AG04449 (cell line): ENCODE measurements at regions not wholly inside any gene's neighbourhood (a gene's known extent, or its start where the extent isn't known, plus 50 kb on each side); places are given as distances from the start of the nearest gene placed in this dataset.

Experiments
- CTCF ChIA-PET: fragments of 350-600 bp; formaldehyde crosslinking; extraction: SDS; loops from one replicate; lab custom pipeline; 2021; ENCODE audit warnings: antibody characterized with exemption; lab: Yijun Ruan, JAX
- POLR2A ChIA-PET: fragments of 400-600, 350-600 bp; formaldehyde crosslinking; extraction: SDS; loops from one replicate; lab custom pipeline; 2020; ENCODE audit warnings: antibody characterized with exemption, inconsistent platforms; lab: Yijun Ruan, JAX
- DNase-seq: peaks from one replicate; pipeline ENCODE4 v3.0.0-alpha.2; 2010; ENCODE audit warnings: low read depth, low spot score
- H3K4me3 ChIP-seq: 2 replicates; pipeline ENCODE4 v1.5.1; 2011; ENCODE audit warnings: low read depth, mild to moderate bottlenecking, control low read depth, low read length
- CTCF ChIP-seq: IDR thresholded peaks from one replicate; pipeline ENCODE4 v1.5.1; 2011; ENCODE audit warnings: mild to moderate bottlenecking, moderate library complexity, low read length, control low read depth, inconsistent platforms; ENCODE audit not compliant: insufficient read depth; ENCODE audit errors: missing control alignments

DNA sequence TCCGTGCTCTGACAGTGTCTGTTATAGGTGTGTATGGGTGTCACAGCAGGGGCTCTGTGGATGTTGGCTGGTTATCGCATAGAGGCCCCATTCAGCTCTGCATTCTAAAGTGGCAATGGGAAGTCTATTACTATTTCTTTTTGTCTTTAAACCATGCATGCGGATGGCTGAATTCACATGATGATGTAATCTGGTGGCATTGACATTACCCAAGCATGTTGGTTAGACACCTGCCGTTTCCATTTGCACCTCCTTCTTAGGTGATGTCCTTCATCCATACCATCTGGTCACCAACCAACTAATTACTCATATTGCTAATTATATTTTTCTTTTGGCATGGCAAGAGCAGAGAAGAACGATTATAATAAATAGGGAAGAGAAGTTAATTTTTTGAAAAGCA is 270.8 kb upstream of the RGS6 start:
- DNase-seq: no peak
- POLR2A ChIA-PET: no interaction called here
- H3K4me3 ChIP-seq: no peak overlapping the region
- CTCF ChIA-PET: interaction anchor here (1.2 kb wide), 1 partner anchor 495 kb away, joined by 3 read pairs; no protein-coding TSS in a partner anchor
- TF ChIP-seq CTCF: no peak

DNA sequence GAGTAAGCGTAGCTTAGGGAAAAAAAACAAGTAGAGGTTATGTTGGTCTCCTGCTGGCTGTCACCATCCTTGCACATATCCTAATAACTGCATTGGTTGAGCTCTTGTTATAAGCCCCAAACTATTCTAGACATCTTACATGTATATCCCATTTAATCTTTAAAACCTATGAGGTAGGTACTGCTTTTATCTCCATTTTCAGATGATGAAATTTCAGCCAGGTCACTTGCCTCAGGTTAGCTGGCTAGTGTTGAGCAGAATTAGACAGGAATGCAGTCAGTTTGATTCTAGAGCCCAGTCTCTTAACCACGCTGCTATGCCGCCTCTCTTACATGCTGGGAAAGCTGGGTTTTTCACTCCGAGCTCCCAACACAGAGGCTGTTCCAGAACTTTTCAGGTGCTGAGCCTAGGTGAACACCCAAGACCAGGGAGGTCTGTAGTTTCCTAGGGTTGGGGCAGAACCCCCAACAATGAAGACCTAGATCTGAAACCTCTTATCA is 269.9 kb upstream of the RGS6 start:
- no peak for DNase-seq
- ChIA-PET CTCF (interaction anchor here (0.7 to 1.2 kb wide), 2 partner anchors 91 to 496 kb away, joined by 3 read pairs; no protein-coding TSS in a partner anchor), POLR2A (no interaction called here)
- no peak for TF ChIP-seq CTCF
- H3K4me3 ChIP-seq: no peak overlapping the region

GRCh38 chr14:71665157-71665556 is 267.1 kb upstream of the RGS6 start:
- peak; percentile 80 for DNase-seq
- POLR2A ChIA-PET: interaction anchor here (0.6 to 0.7 kb wide), 2 partner anchors 114 to 167 kb away, joined by 3 read pairs; no protein-coding TSS in a partner anchor
- TF ChIP-seq CTCF: no peak
- CTCF ChIA-PET: interaction anchor here (0.8 to 1.0 kb wide), 3 partner anchors 14 to 500 kb away, joined by 3 read pairs; no protein-coding TSS in a partner anchor
- H3K4me3 ChIP-seq: no peak overlapping the region

DNA sequence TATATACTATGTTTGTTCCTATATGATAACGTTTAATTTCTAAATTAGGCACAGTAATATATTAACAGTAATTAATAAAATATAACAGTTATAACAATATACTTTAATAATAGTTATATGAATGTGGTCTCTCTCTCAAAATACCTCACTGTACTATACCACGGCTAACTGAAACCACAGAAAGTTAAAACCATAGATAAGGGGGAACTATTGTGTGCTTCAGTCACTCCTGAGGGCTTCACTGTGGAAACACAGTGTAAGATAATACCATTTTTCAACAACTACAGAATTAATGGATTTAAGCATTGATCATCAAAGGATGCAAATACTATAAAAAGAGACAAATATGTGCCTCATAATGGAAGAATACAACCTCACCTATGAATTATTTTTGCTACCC is 266.4 kb upstream of the RGS6 start:
- DNase-seq: no peak
- ChIA-PET POLR2A (no interaction called here), CTCF (interaction anchor here (0.8 to 1.4 kb wide), 3 partner anchors 87 to 501 kb away, joined by 3 to 4 read pairs (median 3); no protein-coding TSS in a partner anchor)
- no peak for TF ChIP-seq CTCF
- H3K4me3 ChIP-seq: no peak overlapping the region

DNA sequence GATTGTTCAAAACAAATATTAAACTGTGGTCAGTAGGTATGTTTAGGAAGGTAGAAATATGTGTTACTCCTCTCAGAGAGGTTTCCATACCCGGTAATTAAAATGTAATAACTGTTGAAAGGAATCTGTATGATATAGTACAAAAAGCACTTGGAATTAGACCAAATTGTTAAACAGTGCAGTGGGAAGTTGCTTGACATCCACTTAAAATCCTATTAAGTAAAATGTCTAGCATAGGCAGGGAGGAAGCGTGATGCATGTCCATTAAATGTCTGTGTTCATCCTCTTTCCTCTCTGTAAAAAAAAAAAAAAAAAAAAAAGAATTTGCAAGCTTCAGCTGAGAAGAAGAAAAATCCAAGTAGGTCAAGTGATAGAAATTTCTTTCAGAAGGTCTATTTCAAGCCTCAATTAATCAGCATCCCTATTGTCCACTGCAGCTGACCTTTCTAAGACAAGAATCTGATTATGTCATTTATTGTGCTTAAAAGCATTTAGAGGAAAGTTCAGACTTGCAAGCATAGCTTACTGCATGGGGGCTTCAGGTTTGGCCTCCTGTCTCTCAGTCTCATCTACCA is 265.6 kb upstream of the RGS6 start:
- POLR2A ChIA-PET: no interaction called here
- no peak for TF ChIP-seq CTCF
- H3K4me3 ChIP-seq: no peak overlapping the region
- DNase-seq: no peak
- CTCF ChIA-PET: interaction anchor here (1.4 kb wide), 1 partner anchor 86 kb away, joined by 4 read pairs; no protein-coding TSS in a partner anchor

- no peak for TF ChIP-seq CTCF
- DNase-seq: no peak
- H3K4me3 ChIP-seq: no peak overlapping the region
- ChIA-PET CTCF (no interaction called here), POLR2A (no interaction called here)
These were observed 263.9 kb upstream of the RGS6 start for GRCh38 chr14:71668186-71668912.
